ENCODE measurements at regions not wholly inside any gene's neighbourhood (a gene's known extent, or its start where the extent isn't known, plus 50 kb on each side); places are given as distances from the start of the nearest gene placed in this dataset.

DNA sequence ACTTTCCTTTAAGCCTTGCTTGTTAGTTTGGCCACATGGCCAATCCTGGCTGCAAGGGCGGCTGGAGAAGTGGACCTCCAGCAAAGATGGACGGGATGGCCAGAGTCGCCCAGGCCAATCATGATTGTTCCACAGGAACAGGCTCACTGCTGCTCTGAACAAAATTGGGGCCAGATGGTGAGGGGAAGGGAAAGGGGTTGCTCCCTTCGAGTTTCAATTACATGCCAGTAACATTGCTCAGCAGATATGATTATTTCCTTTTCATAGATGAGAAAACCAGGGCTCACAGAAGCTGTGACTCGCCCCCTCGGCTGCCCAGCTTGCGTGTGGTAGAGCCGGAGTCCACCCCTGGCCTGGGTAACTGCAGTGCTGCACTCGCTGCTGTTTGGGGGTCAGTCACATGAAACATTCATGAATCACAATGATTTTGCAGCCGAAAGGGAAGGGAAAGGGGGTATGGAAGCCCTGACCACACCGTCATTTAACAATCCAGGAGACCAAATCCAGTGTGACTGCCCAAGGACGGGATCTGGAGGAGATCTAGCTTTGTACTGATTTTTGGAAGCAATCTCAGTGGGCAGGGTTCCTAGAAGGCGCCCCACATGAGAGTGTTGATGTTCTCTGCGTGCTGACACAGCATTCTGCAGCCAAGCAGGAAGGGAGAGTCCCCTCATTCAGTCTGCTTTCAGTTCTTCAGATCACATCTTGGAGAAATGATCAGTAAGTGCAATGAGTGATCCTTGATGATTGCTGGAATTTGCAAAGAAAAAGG is 77.3 kb upstream of the MSX1 start:
- TF ChIP-seq, protein P1, sequence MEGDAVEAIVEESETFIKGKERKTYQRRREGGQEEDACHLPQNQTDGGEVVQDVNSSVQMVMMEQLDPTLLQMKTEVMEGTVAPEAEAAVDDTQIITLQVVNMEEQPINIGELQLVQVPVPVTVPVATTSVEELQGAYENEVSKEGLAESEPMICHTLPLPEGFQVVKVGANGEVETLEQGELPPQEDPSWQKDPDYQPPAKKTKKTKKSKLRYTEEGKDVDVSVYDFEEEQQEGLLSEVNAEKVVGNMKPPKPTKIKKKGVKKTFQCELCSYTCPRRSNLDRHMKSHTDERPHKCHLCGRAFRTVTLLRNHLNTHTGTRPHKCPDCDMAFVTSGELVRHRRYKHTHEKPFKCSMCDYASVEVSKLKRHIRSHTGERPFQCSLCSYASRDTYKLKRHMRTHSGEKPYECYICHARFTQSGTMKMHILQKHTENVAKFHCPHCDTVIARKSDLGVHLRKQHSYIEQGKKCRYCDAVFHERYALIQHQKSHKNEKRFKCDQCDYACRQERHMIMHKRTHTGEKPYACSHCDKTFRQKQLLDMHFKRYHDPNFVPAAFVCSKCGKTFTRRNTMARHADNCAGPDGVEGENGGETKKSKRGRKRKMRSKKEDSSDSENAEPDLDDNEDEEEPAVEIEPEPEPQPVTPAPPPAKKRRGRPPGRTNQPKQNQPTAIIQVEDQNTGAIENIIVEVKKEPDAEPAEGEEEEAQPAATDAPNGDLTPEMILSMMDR (IDR thresholded peaks at IDR 0.05), result no peak
- TF ChIP-seq POLR2A (IDR thresholded peaks at IDR 0.05), result no peak

All from body of pancreas (tissue), 4 donors.